ENCODE measurements at regions not wholly inside any gene's neighbourhood (a gene's known extent, or its start where the extent isn't known, plus 50 kb on each side); places are given as distances from the start of the nearest gene placed in this dataset.
A peak's percentile ranks its signal among the peaks of the same experiment; 100 is the strongest.
"Not testable (repeated sequence)": the region's sequence is repeated elsewhere in the genome, so short reads cannot be mapped to it uniquely, and the experiment has no call there.

DNA sequence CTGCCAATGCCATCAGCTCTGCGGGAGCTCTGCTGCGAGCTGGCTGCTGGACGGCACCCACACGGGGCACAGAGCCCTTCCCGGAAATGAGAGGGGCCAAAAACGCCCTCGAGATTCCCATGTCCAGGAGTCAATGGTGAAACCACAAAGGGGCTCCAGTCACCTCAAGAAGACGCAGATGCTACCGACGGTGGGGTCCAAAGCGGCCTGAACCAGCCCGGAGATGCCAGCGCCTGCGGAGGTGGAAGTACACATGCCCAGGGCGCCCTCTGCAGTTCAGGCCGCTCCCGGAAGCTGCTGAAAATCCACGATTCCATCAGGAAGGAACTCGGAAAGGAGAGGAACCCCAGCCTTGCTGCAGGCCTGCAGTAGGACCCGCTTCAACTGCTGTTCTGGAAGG, 82.4 kb upstream of the SELENOP start:
- no peak for DNase-seq

DNA sequence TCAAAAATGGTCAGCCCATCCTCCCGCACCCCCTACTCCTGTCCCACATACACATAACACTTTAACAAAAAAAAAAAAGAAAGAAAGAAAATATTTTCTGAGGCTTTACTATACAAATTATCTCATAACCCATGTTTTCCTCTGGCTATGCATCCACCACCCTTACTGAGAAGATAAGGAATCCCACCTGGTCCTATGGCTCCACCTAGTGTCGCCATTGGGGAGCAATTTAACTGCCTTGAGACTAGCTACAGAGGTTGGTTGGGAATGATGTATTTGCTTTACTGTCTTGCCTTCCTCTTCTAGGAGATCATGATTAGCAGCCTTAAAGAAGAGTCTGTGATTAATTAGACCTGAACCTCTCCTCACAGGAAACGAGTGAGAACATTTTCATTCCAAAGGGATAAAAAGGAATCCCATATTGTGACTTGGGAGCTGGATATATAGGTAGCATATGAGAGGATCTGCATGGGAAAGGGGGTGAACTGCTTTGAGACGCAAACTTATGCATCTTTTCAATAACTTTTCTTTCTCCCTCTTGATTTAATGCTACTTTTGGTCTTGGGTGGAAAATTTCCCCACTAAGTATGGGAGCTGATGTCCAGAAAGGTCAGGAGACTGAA, 77.7 kb upstream of the SELENOP start:
- peak; percentile 34 for DNase-seq

DNA sequence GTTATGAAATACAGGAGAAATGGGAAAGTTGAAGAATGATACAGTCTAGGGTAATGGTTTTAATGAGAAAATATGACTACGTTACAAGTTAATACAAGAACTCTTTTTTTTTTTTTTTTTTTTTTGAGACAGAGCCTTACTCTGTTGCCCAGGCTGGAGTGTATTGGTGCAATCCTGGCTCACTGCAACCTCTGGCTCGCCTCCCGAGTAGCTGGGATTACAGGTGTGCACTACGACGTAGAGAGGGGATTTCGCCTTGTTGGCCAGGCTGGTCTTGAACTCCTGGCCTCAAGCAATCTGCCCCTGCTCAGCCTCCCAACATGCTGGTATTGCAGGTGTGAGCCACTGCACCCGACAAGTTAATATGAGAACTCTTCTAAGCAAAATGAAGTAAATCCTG, 77.1 kb upstream of the SELENOP start:
- DNase-seq: no peak

DNA sequence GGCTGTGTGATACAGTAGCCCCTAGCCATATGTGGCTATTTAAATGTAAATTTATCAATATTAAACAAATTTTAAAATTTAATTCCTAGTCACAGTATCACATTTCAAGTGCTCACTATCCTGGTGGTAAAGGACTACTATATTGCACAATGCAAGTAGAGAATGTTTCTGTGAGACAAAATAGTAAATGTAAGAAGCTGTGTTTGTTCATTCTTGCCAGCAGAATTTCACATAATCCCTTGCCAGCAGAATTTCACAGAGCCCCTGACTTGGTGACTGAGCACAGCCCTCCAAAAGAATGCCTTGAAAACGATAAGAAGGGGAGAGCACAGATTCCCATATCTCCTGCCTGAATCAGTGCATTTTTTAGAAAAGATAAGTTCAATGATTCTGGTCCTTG, 75.9 kb upstream of the SELENOP start:
- no peak for DNase-seq

DNA sequence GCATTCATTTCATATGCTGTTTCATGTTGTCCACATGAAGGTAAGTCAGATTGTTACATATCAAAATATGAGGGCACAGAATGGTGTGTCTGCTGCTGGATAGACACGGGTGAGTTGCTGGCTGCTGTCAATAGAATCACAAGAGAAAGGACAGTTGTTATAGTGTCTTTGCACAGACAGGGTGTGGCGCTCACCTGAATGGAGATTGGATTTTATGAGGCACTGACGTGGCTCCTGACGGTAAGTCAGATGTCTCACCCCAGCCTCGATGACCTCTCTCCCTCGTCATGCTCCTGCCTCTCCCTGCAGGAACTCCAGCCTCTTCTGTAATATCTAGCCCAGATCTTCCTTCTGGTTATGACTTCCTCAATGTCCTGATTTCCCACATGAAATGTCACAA, 75.4 kb upstream of the SELENOP start:
- DNase-seq: no peak

DNA sequence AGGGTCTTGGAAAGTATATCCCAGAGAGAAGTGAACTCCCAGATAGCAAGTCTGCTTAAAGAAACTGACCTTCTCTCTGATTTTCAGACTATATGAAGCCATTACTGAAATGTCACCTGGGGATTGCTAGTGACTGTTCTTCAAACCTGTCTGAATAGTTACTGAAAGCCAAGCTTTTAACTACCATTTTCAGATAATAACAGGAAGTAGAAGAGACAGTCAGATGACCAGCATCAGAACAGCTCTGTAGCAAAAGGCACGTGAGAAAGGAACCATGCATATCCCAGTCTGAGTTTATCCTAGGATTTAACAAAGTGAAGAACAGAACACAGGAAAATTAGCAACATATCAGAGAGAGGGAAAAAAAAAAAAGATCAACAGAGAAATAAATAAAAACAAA, 74.9 kb upstream of the SELENOP start:
- DNase-seq: no peak

DNA sequence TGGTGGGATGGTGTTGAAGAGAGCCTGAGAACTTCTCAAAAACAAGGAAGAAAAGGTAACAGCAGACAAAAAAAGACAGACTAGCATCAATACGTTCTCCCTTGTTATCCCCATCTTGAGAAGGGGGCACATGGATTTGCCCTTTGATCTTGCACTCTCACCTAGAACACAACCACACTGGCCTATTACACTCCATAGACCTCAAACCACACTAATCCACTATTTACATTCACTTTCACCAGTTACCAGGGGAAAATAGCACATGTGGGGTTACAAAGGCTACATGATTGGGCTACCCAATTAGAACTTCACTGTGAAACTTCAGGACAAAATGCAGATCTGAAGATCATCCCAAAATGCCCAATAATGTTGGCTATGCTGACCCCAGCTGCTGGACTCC, 72.6 kb upstream of the SELENOP start:
- DNase-seq: no peak

DNA sequence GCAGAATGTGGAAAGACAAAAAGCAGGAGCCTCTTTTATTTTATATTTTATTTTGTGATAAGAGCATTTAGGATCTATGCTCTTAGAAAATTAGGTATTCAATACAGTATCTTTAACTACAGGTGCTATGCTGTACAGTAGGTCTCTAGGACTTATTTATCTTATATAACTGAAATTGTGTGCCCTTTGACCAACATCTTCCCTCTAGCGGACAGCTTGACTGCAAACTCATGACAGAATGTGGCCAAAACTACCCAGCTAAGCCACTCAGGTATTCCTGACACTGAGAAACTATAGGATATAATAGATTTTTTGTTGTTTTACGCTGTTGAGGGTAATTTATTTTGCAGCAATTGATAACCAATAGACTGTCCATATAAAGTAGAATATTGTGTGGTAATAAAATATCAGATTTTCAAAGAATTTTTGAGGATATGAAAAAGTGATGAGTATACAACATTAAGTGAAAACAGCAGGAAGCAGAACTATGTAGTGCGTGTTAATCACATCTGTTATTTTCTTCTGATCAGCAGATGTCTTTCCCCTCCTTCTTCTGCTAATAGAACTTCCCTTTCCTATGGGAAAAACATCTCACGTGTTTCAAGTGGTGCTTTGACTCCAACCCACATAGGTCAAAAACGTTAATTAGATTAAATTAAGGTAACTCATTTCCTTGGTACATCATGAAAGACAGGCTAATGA, 69.9 kb upstream of the SELENOP start:
- no peak for DNase-seq

DNA sequence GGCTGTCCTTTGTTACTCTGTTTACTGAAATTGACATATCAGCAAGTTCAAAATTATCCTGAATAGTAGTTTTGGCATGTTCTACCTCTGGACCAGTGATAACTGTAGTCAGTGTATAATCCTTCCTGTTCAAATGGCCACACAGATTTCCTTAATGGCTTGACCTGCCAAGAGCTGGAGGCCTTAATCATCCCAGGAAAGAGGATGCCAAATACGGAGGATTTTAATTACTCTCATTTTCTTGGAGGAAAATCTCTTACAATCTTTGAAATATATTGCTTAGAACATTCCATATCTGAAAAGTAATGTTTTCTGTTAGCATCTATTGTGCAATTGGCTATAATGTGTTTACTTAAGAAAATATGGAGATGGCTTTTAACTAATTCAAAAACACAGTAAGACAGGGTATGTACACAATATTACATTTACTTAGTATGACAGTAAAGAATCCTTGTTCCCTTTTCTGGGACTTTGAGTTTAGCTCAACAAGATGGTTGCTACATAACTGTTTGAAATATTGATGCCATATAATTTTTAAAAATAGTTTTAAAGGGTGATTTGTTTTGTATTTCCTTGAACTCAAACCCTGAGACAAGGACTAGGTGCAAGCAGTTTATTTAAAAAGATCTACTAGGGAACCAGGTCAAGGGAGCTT, 68.9 kb upstream of the SELENOP start:
- DNase-seq: no peak

DNA sequence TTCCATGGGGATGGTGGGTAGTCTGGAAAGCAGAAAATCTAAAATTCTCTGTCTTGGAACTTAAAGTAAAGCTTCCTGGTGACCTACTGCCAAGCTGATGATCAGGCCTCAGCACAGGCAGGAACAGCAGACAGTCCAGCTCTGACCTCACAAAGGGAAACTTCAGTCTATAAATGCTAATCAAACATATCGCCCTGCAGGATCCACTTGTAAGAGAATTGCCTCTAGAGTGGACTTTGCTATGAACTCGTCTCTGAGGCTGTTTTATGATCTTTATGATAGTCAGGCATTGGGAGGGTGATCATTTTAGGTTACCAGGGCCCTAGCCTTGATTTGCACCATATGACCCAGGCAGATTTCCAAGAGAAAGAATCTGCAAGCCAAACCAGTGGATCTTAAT, 67.6 kb upstream of the SELENOP start:
- DNase-seq: no peak

DNA sequence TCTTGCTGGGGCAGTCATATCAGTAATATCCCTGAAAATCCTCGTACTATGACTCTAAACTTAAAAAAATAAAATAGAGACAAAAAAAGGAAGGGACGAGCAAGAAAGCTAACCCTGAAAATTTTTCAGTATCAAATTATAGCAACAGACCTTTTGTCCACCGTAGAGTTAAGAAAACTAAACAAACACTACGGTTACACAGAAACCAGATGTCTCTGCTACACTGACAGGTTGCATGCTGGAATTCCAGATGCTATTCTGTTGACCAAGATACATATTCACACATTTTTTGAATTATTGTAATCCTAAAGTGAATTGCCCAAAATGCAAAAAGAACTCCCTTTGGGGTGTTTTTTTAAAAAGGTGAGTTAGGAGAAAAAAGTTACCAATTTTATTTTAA, 66.9 kb upstream of the SELENOP start:
- DNase-seq: no peak

DNA sequence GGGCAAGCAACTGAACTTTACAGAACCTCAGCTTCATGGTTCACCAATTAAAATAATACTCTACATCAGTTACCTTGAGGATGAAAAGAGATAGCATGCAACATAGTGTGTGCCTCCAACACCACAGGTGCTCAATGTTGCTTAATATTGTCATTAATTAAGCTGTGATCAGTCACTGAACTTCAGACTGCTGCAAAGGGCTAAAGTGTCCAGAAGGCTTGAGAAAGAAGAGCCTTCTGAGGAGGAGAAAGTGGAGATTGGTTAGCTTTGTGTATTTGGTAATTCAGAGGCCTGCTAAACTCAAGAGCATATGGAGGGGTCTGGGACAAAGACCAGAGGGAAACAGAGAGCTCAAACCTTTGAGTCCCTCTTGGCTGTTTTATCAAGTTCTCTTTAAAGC, 66.3 kb upstream of the SELENOP start:
- DNase-seq: no peak

DNA sequence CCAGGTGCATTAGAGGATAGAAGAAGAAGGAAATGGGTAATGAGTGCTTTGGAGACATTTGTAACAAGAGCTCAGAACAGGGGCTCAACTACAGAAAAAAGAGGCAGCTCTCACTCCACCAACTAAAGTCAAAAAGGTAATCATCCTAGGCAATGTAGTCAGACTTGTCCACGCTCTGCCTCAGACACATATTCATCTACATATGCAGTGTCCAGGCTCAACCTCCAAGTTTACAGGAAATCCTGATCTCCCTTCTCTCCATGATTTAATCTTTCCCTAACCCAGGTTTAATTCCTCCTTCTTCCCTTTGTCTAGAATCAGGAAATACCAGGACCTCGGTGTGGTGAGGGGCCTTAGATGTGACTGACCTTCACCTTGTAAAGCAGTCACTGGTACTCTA, 65.7 kb upstream of the SELENOP start:
- DNase-seq: no peak

DNA sequence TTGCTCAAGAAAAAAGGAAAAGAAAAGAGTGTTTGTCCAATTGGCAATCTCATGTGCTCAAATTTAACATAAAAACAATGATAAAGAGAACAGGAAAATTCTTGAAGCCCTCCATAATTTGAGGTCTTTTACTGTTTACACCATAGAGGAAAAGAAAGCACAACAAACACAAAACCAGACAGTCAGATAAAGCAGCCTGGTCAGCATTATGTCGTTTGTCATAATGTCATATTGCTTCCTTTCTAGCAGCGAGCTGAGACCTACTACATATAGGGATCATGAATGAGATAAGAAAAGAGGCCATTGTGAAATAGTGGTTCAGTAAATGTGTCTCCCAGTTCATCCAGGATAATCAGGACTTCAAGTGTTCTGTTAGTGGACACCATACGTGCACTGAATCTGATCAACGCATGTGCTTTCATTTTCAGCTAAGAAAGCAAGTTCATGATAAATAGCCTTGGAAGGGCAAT, 64.7 kb upstream of the SELENOP start:
- DNase-seq: no peak

DNA sequence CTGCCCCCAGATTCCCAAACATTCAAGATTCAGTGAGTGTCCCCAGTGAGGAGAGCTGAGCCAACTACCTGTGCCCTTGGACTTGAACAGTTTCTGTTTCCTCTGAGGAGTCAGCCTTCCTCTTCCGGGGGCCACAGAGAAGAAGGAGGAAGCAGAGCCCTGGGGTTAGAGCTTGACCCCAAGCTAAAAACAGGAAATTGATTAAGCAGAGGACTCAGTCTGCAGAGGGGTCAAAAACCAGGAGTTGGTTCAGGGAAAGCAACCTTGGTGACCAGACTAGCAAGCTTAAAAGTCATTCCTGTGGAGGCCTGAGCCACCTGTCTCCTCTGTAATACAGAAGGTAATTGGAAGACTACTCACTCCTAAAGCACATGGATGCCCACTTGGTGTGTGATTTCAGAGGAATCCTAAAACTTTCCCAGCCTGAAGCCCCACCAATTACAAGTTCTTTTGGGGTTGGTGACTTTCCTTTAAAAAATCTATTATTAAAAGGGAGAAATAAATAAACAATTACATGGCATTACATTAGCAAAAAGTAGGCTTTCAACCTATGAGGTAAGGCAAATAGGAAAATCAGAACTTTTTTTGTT, 64.2 kb upstream of the SELENOP start:
- DNase-seq: no peak

DNA sequence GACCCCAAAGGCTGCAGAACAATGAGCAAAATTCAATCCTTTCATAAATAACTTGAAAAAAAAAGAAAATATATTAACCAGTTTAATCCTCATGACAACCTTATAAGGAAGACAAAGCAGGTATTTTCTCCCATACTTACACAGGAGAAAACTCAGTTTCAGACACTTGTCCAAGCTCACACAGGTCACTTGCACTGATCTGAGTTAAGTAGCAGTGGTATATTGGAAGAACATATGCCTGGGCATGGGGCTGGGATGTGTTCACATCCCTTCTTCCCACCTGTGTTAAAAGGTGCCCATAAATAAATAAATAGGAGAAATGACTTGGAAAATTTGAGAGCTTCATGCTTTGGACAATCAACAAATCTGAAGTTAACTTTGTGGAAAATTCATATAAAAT, 63.5 kb upstream of the SELENOP start:
- DNase-seq: no peak

DNA sequence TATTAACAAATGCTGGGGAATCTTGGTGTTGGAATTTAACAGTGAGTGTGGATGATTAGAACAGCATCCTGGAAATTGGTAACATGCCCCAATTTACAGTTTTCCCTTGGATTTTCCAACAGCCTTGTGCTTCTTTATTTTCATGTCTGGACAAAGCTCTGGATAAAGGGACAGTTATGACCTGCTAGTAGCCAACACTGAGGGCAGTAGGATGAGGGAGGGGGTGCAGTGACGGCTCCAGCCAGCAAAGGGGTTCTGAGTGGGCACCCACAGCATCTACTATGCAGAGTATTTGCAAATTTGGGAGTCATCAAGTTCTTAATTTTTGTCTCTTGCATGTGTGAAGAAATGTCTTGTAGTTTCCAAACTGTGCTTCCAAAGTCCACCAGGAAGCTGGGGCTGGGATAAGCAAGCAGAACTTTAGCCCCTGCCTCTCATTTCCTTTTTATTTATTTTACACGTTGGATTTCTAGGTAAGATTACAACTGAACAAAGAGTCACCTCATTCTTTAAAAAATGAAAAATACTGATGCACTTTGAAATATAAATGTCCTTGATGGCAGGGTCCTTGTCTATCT, 63.0 kb upstream of the SELENOP start:
- no peak for DNase-seq

DNA sequence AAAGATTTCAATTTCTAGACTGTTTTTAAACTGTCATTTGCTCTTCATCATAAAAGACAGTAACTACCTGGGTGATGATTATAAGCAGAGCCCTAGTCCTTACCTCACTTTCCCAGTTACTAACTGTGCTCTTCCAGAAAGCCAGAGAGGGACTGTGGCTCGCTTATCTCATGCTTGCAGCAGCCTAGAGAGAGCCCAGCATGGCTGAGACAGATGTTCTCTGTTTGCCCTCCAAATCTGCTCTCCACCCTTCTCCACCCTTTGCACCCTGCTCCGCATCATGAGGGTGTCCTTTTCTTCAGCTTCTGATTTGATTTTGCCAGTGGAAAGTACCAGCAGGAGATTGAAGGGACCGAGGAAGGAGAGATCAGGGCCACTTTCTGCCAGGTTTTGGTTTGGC, 61.2 kb upstream of the SELENOP start:
- no peak for DNase-seq

DNA sequence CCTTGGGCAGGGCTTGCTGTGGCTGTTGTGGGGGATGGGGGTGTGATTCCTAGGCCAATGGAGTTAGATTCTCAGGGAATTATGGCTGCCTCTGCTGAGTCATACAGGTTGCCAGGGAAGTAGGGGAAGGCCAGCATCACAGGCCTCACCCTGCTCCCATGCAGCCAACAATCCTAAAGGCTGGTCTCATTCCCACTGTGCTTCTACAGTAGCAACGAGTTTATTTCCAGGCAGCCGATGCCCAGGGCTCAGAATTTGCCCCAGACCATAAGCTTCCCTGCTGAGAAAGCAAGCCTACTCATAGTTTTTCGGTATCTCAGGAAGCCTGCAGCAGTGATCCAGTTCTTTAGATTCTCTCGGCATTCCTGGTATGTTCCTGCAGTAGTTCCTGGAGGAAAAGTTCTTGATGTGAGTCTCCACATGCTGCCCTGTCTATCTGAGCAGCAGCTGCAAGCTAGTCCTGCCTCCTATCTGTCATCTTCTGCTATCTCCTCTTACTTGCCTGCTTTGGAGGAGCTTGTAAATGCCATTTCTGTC, 59.3 kb upstream of the SELENOP start:
- DNase-seq: no peak

DNA sequence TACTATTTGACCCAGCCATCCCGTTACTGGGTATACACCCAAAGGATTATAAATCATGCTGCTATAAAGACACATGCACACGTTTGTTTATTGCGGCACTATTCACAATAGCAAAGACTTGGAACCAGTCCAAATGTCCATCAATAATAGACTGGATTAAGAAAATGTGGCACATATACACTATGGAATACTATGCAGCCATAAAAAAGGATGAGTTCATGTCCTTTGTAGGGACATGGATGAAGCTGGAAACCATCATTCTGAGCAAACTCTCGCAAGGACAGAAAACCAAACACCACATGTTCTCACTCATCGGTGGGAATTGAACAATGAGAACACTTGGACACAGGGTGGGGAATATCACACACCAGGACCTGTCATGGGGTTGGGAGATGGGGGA, 56.7 kb upstream of the SELENOP start:
- DNase-seq: not testable (repeated sequence)

DNA sequence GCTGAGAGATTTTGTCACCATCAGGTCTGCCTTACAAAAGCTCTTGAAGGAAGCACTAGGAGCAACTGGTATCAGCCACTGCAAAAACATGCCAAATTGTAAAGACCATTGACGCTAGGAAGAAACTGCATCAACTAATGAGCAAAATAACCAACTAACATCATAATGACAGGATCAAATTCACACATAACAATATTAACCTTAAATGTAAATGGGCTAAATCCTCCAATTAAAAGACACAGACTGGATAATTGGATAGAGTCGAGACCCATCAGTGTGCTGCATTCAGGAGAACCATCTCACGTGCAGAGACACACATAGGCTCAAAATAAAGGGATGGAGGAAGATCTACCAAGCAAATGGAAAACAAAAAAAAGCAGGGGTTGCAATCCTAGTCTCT, 53.1 kb upstream of the SELENOP start:
- not testable (repeated sequence) for DNase-seq

Measured in NK-92 treated with Interleukin-12 subunit alpha and Interleukin-12 subunit beta, amount 100 ng/mL, for 24 hours (cell line).